ENCODE measurements at regions not wholly inside any gene's neighbourhood (a gene's known extent, or its start where the extent isn't known, plus 50 kb on each side); places are given as distances from the start of the nearest gene placed in this dataset.

- no peak for DNase-seq (ENCODE audit: insufficient read length, low spot score, missing footprints)
- H3K79me2 ChIP-seq (ENCODE audit: insufficient read depth, low read length), result peaks cover 17% of the 10 kb centered on the region
- no peak for TF ChIP-seq CTCF (IDR thresholded peaks at IDR 0.05; ENCODE audit: extremely low read depth, low read depth, low read length)
These were observed 85.5 kb downstream of the PALM2AKAP2 start for GRCh38 chr9:109865521-109865920.

GRCh38 chr9:109868207-109868606 lies 88.2 kb downstream of the PALM2AKAP2 start:
- Histone ChIP-seq H3K36me3 (ENCODE audit: insufficient read depth, low read length) (no peaks in the 10 kb centered on the region), H3K27ac (ENCODE audit: low read depth, low read length) (no peak overlapping the region), H4K20me1 (ENCODE audit: insufficient read depth, low read length) (peaks cover 11% of the 10 kb centered on the region), H3K79me2 (ENCODE audit: insufficient read depth, low read length) (peaks cover 6% of the 10 kb centered on the region), H2AFZ (ENCODE audit: low read length) (no peak overlapping the region), H3K4me1 (ENCODE audit: insufficient read depth, low read length) (no peaks in the 10 kb centered on the region), H3K4me2 (ENCODE audit: insufficient read depth, low read length) (no peak overlapping the region), H3K4me3 (ENCODE audit: insufficient read depth, low read length) (no peak overlapping the region), H3K27me3 (ENCODE audit: insufficient read depth, low read length) (no peaks in the 10 kb centered on the region), H3K9me3 (ENCODE audit: low read depth, low read length) (no peaks in the 10 kb centered on the region)
- no peak for DNase-seq (ENCODE audit: insufficient read length, low spot score, missing footprints)
- no peak for TF ChIP-seq CTCF (IDR thresholded peaks at IDR 0.05; ENCODE audit: extremely low read depth, low read depth, low read length)

More at GRCh38 chr9:109865521-109865920, 85.5 kb downstream of the PALM2AKAP2 start:
- no peak overlapping the region for H3K4me3 ChIP-seq (ENCODE audit: insufficient read depth, low read length)
- peaks cover 25% of the 10 kb centered on the region for H4K20me1 ChIP-seq (ENCODE audit: insufficient read depth, low read length)
- H3K4me1 ChIP-seq (ENCODE audit: insufficient read depth, low read length), result peaks cover 12% of the 10 kb centered on the region
- no peaks in the 10 kb centered on the region for H3K36me3 ChIP-seq (ENCODE audit: insufficient read depth, low read length)
- H2AFZ ChIP-seq (ENCODE audit: low read length), result no peak overlapping the region
- H3K4me2 ChIP-seq (ENCODE audit: insufficient read depth, low read length), result no peak overlapping the region
- H3K27me3 ChIP-seq (ENCODE audit: insufficient read depth, low read length), result no peaks in the 10 kb centered on the region
- no peak overlapping the region for H3K27ac ChIP-seq (ENCODE audit: low read depth, low read length)
- no peaks in the 10 kb centered on the region for H3K9me3 ChIP-seq (ENCODE audit: low read depth, low read length)

GRCh38 chr9:109868722-109869121 lies 88.7 kb downstream of the PALM2AKAP2 start:
- TF ChIP-seq CTCF (IDR thresholded peaks at IDR 0.05; ENCODE audit: extremely low read depth, low read depth, low read length), result no peak
- Histone ChIP-seq H2AFZ (ENCODE audit: low read length) (no peak overlapping the region), H3K27ac (ENCODE audit: low read depth, low read length) (no peak overlapping the region), H3K79me2 (ENCODE audit: insufficient read depth, low read length) (peaks cover 2% of the 10 kb centered on the region), H3K27me3 (ENCODE audit: insufficient read depth, low read length) (no peaks in the 10 kb centered on the region), H4K20me1 (ENCODE audit: insufficient read depth, low read length) (peaks cover 7% of the 10 kb centered on the region), H3K4me1 (ENCODE audit: insufficient read depth, low read length) (no peaks in the 10 kb centered on the region), H3K36me3 (ENCODE audit: insufficient read depth, low read length) (no peaks in the 10 kb centered on the region), H3K9me3 (ENCODE audit: low read depth, low read length) (no peaks in the 10 kb centered on the region), H3K4me2 (ENCODE audit: insufficient read depth, low read length) (no peak overlapping the region), H3K4me3 (ENCODE audit: insufficient read depth, low read length) (no peak overlapping the region)
- DNase-seq (ENCODE audit: insufficient read length, low spot score, missing footprints), result no peak

GRCh38 chr9:109870365-109870764 lies 90.4 kb downstream of the PALM2AKAP2 start:
- Histone ChIP-seq H3K9me3 (ENCODE audit: low read depth, low read length) (no peaks in the 10 kb centered on the region), H3K27ac (ENCODE audit: low read depth, low read length) (no peak overlapping the region), H3K4me3 (ENCODE audit: insufficient read depth, low read length) (no peak overlapping the region), H4K20me1 (ENCODE audit: insufficient read depth, low read length) (peaks cover 2% of the 10 kb centered on the region), H3K27me3 (ENCODE audit: insufficient read depth, low read length) (no peaks in the 10 kb centered on the region), H3K79me2 (ENCODE audit: insufficient read depth, low read length) (peaks cover under 1% of the 10 kb centered on the region), H3K36me3 (ENCODE audit: insufficient read depth, low read length) (no peaks in the 10 kb centered on the region), H3K4me2 (ENCODE audit: insufficient read depth, low read length) (no peak overlapping the region), H2AFZ (ENCODE audit: low read length) (no peak overlapping the region), H3K4me1 (ENCODE audit: insufficient read depth, low read length) (no peaks in the 10 kb centered on the region)
- no peak for DNase-seq (ENCODE audit: insufficient read length, low spot score, missing footprints)
- TF ChIP-seq CTCF (IDR thresholded peaks at IDR 0.05; ENCODE audit: extremely low read depth, low read depth, low read length), result no peak
